Activated naive CD8-positive, alpha-beta T cell (primary cell): ENCODE measurements at regions not wholly inside any gene's neighbourhood (a gene's known extent, or its start where the extent isn't known, plus 50 kb on each side); places are given as distances from the start of the nearest gene placed in this dataset.
"Not testable (repeated sequence)": the region's sequence is repeated elsewhere in the genome, so short reads cannot be mapped to it uniquely, and the experiment has no call there.

Experiments used
- H3K27ac Mint-ChIP-seq: one replicate; pipeline ENCODE4 v1.8.0; 2021; ENCODE audit warnings: mixed read lengths
- H3K27me3 Mint-ChIP-seq: one replicate; pipeline ENCODE4 v1.8.0; 2021; ENCODE audit warnings: mixed read lengths
- H3K36me3 Mint-ChIP-seq: one replicate; pipeline ENCODE4 v1.8.0; 2021; ENCODE audit warnings: mixed read lengths
- H3K4me1 Mint-ChIP-seq: one replicate; pipeline ENCODE4 v1.8.0; 2021; ENCODE audit warnings: low read depth, mixed read lengths
- H3K4me3 Mint-ChIP-seq: one replicate; pipeline ENCODE4 v1.8.0; 2021; ENCODE audit warnings: mild to moderate bottlenecking, mixed read lengths
- H3K9me3 Mint-ChIP-seq: one replicate; pipeline ENCODE4 v1.8.0; 2021; ENCODE audit warnings: low read depth, mixed read lengths

DNA sequence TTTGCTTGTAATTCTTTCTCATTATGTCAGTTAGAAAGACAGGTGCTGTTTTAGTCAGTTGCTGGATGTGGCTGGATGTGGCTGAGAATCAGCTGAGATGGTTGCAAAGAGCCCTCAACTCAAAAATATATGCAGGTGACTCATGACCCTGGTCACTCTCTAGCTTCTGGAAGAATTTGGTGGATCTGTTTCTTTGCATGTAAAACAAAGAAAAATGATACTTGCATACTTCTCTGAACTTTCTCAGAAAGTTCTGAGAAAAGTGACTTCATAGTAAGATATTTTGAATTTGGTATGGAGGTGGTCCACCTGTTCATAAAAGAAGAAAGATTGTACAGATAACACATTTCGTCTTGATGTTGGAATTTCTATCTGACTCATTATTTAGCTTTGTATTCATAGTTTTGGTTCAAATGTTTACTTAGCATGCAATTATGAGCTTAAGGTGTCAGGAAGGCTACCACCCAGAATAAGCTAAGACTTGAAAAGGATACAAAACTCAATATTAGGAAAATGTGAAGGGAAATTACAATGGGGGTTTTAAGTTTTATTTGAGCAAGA is 163.2 kb upstream of the OLIG3 start:
- Mint-ChIP-seq H3K4me3 (no peak overlapping the region), H3K36me3 (no peaks in the 10 kb centered on the region), H3K9me3 (no peaks in the 10 kb centered on the region), H3K27me3 (no peaks in the 10 kb centered on the region), H3K27ac (peak overlapping the region; percentile 23), H3K4me1 (peaks cover 11% of the 10 kb centered on the region)

DNA sequence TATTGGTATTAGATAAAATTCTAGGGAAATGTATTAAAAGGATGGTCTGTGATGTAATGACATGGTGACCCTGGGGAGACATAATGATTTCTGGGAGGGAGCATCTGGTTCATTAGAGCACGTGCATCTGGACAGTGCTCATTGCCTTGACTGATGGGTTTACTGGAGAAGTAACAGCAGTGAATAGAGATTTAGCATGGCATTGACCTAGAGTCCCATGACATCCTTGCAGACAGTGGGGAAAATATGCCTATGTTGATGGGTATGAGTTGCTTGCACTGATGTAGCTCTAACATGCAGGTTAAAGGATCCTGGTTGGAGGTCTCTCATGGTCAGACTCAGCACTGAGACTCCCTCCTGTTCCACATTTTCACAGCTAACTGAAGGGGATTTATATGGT is 164.1 kb upstream of the OLIG3 start:
- H3K4me3 Mint-ChIP-seq, result no peak overlapping the region
- H3K27me3 Mint-ChIP-seq, result no peaks in the 10 kb centered on the region
- no peaks in the 10 kb centered on the region for H3K36me3 Mint-ChIP-seq
- peak overlapping the region; percentile 23 for H3K27ac Mint-ChIP-seq
- no peaks in the 10 kb centered on the region for H3K9me3 Mint-ChIP-seq
- H3K4me1 Mint-ChIP-seq, result peaks cover 11% of the 10 kb centered on the region

DNA sequence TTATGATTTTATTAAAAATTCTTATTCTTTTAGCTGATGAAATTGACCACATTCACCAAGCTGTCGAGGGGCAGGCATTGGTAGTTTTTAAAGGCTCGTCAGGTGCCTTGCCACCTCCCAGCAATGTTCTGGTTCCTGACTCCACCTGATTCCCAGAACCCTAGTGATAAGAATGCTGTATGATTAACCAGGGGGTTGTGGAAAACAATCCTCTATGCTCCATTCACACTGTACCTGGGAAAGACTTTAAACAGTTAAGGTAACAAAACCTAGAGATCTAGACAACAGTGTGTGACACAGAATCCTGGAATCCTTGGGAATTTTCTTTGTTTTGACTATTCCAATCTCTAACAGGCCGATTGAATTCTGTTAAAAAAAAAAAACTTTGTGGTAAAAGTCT is 165.7 kb upstream of the OLIG3 start:
- peaks cover 11% of the 10 kb centered on the region for H3K4me1 Mint-ChIP-seq
- H3K36me3 Mint-ChIP-seq, result no peaks in the 10 kb centered on the region
- no peak overlapping the region for H3K27ac Mint-ChIP-seq
- H3K4me3 Mint-ChIP-seq, result no peak overlapping the region
- H3K27me3 Mint-ChIP-seq, result no peaks in the 10 kb centered on the region
- H3K9me3 Mint-ChIP-seq, result no peaks in the 10 kb centered on the region

DNA sequence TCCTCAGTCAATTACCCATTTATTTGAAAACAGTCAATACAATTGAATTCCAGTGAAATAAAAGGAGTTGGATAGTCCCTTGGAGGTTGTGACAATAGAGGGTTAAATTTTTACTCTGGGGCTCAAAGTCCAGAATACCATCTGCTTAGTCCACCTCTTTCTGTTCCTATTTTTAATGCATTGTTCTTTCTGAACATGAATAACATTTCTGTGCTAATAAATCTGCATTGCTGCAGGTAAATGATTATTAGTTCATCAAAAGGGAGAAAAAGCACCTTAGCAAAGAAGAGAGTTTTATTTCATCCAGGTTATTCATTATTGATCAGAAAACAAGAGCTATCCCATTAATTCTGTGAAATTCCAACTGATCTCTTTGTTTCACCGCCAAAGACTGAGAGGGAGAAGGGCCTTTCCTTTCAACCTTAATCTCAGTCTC is 166.1 kb upstream of the OLIG3 start:
- Mint-ChIP-seq H3K4me3 (no peak overlapping the region), H3K27ac (no peak overlapping the region), H3K9me3 (no peaks in the 10 kb centered on the region), H3K4me1 (peaks cover 11% of the 10 kb centered on the region), H3K36me3 (no peaks in the 10 kb centered on the region), H3K27me3 (no peaks in the 10 kb centered on the region)

DNA sequence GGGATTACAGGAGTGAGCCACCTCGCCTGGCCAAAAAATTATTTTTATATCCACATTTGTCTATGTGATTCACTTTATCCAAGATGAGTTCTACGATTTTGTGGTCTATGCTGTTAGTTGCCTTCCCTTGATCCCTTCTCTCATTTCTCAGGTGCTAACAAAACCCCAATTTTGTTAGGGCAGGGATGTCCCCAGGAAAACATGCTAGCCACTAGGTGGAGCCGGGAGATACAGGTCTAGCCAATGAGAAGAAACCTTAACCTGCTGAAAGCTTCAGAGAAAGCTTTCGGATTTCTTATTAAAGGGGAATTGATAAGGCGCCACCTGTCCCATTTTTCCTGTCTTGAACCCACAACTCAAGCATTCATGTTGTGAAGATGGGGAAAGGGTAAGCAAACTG is 167.4 kb upstream of the OLIG3 start:
- H3K4me1 Mint-ChIP-seq, result peaks cover 11% of the 10 kb centered on the region
- H3K27me3 Mint-ChIP-seq, result no peaks in the 10 kb centered on the region
- no peaks in the 10 kb centered on the region for H3K9me3 Mint-ChIP-seq
- no peaks in the 10 kb centered on the region for H3K36me3 Mint-ChIP-seq
- no peak overlapping the region for H3K4me3 Mint-ChIP-seq
- H3K27ac Mint-ChIP-seq, result no peak overlapping the region

DNA sequence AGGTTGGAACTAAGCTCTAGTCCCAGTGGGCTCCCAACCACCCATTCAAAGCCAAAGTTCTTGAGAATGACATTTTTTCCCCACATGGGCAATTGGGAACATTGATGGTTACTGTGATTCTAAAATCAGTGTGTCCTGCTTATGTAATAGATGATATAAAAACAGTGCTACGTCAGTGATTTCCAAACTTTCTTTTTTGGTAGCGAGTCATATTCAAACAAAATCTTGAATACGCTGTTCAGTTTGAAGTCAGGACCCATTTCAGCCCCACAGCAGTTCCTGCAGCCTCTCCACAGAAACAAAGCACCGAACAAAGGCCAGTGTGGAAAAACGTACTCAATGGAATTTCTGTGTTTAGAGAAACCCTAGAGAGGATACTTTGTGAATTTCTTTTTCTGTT is 170.0 kb upstream of the OLIG3 start:
- no peak overlapping the region for H3K27ac Mint-ChIP-seq

DNA sequence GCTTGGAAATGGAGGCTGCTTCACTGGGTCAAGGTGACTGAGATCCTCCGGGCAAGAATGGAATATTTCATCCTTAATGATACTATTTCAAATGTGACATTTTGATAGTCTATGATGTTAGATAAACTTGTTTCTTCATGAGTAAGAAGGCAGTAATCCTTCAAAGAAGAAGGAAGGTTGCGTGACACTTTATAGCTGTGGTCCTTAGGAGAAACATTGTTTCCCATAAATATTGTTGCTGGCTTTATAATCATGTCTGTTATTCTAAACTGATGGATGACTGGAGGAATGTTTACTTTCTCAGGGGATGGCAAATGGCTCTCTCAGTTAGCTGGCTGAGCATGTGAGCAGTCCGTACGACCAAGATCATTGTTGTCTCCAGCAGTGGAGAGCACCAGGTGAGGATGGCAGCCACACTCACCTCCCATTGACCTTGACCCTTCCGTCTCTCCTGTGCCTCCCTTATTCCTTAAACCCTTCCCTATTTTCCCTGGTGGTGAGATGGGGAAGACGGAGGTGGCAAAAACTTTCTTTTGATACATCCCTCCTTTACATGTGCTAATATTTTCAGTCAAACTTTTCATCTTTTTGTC is 171.2 kb upstream of the OLIG3 start:
- peaks cover 2% of the 10 kb centered on the region for H3K4me1 Mint-ChIP-seq
- no peak overlapping the region for H3K27ac Mint-ChIP-seq
- peaks cover 1% of the 10 kb centered on the region for H3K9me3 Mint-ChIP-seq
- H3K36me3 Mint-ChIP-seq, result peaks cover 1% of the 10 kb centered on the region
- H3K27me3 Mint-ChIP-seq, result peaks cover 2% of the 10 kb centered on the region
- no peak overlapping the region for H3K4me3 Mint-ChIP-seq

More for the DNA sequence above, 170.0 kb upstream of the OLIG3 start:
- Mint-ChIP-seq H3K9me3 (no peaks in the 10 kb centered on the region), H3K4me3 (no peak overlapping the region), H3K27me3 (no peaks in the 10 kb centered on the region), H3K36me3 (no peaks in the 10 kb centered on the region), H3K4me1 (peaks cover 2% of the 10 kb centered on the region)

DNA sequence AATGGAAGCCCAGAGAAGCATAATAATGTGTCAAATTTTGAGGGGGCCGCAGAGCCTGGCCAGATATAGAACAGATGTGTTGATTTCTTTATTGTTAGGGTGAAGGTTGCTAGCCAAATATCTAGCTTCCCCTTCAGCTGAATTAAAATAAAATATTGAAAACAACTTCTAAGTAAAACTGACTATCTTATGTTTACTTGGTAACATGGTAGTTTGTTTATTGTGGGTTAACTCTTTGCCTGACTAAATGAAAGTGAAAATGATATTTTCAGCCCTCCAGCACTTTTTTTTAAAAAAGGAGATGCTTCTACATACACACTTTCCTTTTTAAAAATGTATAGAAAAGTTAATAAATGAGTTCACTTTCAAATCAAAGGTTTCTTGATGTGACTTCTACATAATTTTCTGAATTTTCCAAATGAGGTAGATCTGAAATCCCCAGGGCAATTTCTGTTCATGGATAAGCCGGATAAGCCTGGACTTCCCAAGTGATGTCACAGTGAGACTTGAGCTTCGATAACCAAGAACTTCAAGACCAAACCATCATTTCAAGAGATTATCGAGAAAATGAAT is 172.1 kb upstream of the OLIG3 start:
- Mint-ChIP-seq H3K4me3 (no peak overlapping the region), H3K36me3 (peaks cover 6% of the 10 kb centered on the region), H3K27ac (no peak overlapping the region), H3K27me3 (peaks cover 5% of the 10 kb centered on the region), H3K9me3 (peaks cover 7% of the 10 kb centered on the region), H3K4me1 (peaks cover 2% of the 10 kb centered on the region)

DNA sequence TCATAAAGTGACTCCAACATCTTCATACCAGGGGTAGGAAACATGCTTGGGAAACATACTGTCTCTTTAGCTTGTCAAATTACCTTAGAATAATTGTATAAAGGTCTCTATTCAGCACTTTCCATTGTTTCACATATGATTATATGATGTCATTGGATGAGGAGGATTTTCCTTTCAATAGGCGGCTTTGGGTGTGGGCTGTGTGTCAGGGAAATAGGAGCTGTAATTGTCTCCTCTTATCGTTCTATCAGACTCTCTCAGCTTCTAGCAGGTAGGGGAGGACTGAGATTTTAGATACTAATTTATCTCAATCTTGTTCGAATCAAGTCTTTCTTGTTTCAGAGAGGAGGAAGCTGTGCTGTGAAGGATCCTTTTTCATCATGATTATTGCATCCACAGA is 179.4 kb upstream of the OLIG3 start:
- Mint-ChIP-seq H3K4me3 (no peak overlapping the region), H3K36me3 (peaks cover 10% of the 10 kb centered on the region), H3K4me1 (peaks cover 18% of the 10 kb centered on the region), H3K9me3 (peaks cover 7% of the 10 kb centered on the region), H3K27me3 (peaks cover 9% of the 10 kb centered on the region), H3K27ac (no peak overlapping the region)

DNA sequence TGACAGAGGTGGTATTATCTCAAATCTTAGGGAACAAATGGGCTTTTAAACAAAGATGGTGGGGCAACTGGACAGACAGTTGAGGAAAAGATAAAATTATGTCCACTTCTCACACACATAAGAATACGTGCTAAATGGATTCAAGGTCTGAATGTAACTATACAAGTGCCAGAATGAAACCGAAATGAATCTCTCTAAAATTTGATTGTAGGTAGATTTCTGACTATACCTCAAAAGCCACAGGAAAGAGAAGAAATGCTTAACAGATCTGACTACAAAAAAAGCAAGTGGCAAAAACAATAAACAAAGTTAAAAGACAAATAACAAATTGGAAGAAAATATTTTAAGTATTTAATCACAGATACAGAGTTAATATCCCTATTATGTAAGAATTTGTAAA is 182.7 kb upstream of the OLIG3 start:
- Mint-ChIP-seq H3K4me3 (no peak overlapping the region), H3K4me1 (peaks cover 26% of the 10 kb centered on the region), H3K9me3 (no peaks in the 10 kb centered on the region), H3K27me3 (peaks cover 7% of the 10 kb centered on the region), H3K27ac (no peak overlapping the region), H3K36me3 (peaks cover 5% of the 10 kb centered on the region)

DNA sequence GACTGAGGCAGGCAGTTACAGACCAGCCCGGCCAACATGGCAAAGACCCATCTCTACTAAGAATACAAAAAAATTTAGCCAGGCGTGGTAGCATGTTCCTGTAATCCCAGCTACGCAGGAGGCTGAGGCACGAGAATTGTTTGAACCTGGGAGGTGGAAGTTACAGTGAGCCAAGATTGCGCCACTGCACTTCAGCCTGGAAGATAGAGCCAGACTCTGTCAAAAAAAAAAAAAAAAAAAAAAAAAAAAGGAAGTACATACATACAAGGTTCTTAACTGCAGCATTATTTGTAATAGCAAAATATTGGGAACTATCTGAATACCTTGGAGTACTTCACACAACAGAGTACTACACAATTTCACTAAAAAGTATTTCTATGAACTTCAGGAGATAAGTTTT is 183.5 kb upstream of the OLIG3 start:
- H3K4me1 Mint-ChIP-seq, result peaks cover 26% of the 10 kb centered on the region
- peaks cover 7% of the 10 kb centered on the region for H3K27me3 Mint-ChIP-seq
- H3K36me3 Mint-ChIP-seq, result peaks cover 5% of the 10 kb centered on the region
- no peaks in the 10 kb centered on the region for H3K9me3 Mint-ChIP-seq
- H3K27ac Mint-ChIP-seq, result no peak overlapping the region
- no peak overlapping the region for H3K4me3 Mint-ChIP-seq

DNA sequence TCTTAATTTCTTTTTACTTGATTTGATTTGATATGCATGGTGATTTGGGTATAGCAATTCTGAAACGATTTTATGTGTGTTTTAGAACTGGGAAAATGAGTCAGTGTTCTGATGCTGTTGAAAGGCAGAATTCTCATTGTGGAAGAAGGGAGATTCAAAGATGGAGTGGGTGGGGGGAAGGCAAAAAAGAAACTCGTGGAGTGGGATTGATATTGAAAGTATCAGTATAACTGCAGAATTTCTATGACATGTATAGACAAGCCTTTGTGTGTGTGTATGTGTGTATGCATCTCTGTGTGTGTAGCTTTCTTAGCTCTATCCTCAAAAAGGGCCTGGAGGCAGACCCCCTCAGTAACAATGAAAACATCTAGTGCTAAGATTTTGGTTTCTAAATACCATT is 184.3 kb upstream of the OLIG3 start:
- H3K9me3 Mint-ChIP-seq, result no peaks in the 10 kb centered on the region
- peak overlapping the region; percentile 14 for H3K4me3 Mint-ChIP-seq
- peaks cover 7% of the 10 kb centered on the region for H3K27me3 Mint-ChIP-seq
- H3K4me1 Mint-ChIP-seq, result peaks cover 26% of the 10 kb centered on the region
- peaks cover 5% of the 10 kb centered on the region for H3K36me3 Mint-ChIP-seq
- H3K27ac Mint-ChIP-seq, result peak overlapping the region; percentile 72

DNA sequence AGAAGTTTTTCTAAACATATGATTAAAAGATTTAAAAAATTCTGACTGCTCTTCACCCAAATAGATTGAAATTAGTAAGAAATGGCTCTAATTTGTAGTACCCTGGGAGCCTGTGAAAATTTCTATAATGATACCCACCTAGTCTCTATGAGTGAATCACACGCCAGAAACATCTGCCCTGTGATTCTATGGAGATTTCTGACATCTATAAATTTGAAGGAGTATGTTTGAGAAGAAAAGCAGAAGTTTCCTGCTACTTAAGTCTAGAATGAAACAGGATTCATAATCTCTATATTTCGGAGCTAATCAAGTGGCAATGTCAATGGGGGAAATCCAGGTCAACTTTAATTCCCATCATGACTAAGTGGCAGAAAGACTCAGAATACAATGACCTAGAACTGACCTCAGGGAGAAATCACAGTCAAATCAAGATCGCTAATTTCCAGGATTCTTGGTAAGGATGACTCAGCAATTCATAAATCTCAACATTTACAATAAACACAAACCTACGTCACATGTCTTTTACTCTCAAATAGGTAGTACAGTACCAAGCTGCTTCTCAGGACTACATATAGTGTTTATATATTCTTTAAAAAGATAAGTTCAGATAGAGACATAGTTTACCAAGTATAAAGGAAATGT is 186.2 kb upstream of the TNFAIP3 start:
- no peaks in the 10 kb centered on the region for H3K9me3 Mint-ChIP-seq
- H3K4me1 Mint-ChIP-seq, result peaks cover 26% of the 10 kb centered on the region
- no peak overlapping the region for H3K4me3 Mint-ChIP-seq
- H3K27ac Mint-ChIP-seq, result peak overlapping the region; percentile 18
- peaks cover 4% of the 10 kb centered on the region for H3K27me3 Mint-ChIP-seq
- H3K36me3 Mint-ChIP-seq, result peaks cover 5% of the 10 kb centered on the region

DNA sequence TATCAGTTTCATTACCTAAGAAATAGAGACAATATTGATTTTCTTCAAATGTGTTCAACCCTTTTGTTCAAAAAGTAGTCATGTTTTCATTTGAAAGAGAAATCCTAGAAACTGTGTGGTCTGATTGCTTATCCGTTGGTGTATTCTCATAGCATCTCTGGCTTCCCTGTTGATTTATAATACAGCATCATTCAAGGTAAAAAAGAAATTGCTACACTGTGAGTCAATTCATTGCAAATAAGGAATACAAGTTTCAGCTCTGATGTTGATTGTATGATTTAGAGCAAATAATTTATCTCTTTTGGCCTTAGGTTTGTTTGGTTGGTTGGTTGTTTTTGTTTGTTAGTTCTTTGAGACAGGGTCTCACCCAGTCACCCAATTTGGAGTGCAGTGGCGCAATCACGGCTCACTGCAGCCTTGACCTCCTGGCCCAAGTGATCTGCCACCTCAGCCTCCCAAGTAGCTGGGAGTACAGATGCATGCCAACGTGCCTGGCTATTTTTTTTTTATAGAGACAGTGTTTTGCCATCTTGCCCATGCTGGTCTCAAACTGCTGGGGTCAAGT is 185.5 kb upstream of the TNFAIP3 start:
- peaks cover 5% of the 10 kb centered on the region for H3K36me3 Mint-ChIP-seq
- peaks cover 4% of the 10 kb centered on the region for H3K27me3 Mint-ChIP-seq
- H3K4me1 Mint-ChIP-seq, result peaks cover 25% of the 10 kb centered on the region
- H3K9me3 Mint-ChIP-seq, result no peaks in the 10 kb centered on the region
- H3K4me3 Mint-ChIP-seq, result no peak overlapping the region
- H3K27ac Mint-ChIP-seq, result no peak overlapping the region

DNA sequence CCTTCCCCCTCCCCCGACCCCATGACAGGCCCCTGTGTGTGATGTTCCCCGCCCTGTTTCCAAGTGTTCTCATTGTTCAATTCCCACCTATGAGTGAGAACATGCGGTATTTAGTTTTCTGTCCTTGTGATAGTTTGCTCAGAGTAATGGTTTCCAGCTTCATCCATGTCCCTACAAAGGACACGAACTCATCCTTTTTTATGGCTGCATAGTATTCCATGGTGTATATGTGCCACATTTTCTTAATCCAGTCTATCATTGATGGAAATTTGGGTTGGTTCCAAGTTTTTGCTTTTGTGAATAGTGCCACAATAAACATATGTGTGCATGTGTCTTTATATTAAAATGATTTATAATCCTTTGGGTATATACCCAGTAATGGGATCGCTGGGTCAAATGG is 184.4 kb upstream of the TNFAIP3 start:
- H3K4me1 Mint-ChIP-seq, result peaks cover 15% of the 10 kb centered on the region
- H3K9me3 Mint-ChIP-seq, H3K27ac Mint-ChIP-seq, H3K27me3 Mint-ChIP-seq, H3K36me3 Mint-ChIP-seq, H3K4me3 Mint-ChIP-seq: not testable (repeated sequence)
